Fibroblast of gingiva (primary cell): ENCODE measurements at regions not wholly inside any gene's neighbourhood (a gene's known extent, or its start where the extent isn't known, plus 50 kb on each side); places are given as distances from the start of the nearest gene placed in this dataset.
"Not testable (repeated sequence)": the region's sequence is repeated elsewhere in the genome, so short reads cannot be mapped to it uniquely, and the experiment has no call there.

Experiments
- DNase-seq: peaks from one replicate; pipeline ENCODE4 v3.0.0-alpha.2; 2011; ENCODE audit warnings: low read depth

DNA sequence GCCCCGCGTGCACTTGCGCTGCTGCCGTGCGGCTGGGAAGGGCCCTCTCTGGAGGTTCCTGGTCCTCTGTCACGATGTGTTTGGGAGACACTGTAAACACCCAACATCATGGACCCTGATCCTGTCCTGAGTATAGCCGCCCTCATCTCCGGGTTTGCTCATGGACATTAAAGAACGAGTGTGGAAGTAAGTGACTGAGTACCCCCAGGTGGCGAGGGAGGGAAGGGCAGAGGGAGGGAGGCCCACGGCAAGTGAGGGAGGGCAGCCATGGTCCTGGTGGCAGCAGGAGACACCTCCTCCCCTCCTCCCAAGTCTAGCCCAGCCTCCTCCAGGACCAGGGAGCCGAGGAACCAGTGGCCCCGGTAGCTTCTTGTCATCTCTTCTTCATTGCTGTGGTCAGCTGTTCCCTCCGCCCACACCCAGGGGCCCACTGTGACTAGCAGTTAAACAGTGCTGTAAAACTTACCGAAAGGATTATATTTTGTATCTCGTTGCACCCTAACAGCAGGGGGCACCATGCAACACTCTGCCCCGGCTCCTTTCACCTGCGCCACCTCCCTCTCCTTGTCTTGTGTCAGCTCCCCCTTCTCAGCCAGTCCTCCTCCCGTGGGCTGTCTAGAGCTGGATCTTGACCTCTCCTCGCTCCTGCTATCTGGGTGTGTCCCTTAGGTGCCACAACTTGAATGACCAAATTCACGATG, 566.5 kb upstream of the B3GAT1 start:
- no peak for DNase-seq

DNA sequence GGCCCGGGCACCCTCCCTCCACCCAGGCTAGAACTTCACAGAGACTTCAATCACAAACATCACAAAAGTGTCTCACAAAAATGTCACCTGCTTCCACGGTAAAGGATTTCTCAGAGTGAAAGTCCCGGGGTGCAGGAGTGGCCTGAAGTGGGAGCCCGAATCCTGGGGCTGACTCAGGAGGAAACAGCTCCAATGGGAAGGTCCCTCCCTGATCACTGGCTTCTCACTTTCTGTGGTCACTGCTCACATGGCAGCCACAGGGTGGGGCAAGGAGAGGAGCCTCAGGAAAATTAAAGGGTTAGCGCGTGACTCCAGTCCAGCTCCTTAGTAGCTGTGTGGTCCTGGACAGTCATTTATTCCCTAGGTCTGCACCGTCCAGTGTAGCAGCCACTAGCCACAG, 564.5 kb upstream of the B3GAT1 start:
- DNase-seq = no peak

DNA sequence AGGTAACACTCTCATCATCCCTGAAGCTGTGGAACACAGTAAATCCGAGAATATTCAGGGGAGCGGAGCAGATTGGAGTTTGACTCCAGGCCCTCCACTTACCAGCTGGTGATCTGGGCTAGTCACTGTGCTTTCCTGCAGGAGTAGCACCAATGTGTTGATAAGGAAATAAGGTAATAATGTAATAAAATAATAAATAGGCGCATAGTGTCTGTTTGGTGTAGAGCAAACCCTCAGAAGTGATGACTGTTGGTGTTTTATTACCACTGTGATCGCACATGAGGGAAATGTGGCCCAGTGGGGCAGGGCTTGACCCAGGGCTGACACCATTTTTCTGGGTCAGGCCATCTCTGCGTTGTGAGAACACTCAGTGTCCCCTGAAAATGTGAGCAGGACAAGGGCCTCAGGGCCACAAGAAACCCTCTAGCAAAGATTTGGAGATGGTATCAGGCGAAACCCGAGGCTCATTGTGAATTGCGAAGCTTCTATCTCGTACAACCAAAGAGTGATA, 563.9 kb upstream of the B3GAT1 start:
- DNase-seq = no peak

DNA sequence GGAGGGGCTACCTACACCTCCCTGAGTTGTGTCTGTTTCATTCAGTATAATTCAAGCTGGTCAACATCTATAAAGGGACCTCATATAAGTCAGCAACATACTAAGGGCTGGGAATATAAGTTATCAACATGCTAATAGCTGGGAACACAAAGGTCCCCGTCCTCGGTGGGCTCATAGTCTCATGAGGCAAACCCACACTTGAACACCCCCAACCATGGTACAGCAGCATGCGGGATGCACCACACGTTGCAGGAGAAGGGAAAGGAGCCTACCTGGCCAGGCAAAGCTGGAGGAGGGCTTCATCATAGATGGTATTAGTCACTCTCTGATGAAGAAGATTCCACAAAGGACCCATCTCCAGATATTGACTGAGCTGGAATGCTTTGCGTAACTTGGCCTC, 561.8 kb upstream of the B3GAT1 start:
- DNase-seq = no peak

DNA sequence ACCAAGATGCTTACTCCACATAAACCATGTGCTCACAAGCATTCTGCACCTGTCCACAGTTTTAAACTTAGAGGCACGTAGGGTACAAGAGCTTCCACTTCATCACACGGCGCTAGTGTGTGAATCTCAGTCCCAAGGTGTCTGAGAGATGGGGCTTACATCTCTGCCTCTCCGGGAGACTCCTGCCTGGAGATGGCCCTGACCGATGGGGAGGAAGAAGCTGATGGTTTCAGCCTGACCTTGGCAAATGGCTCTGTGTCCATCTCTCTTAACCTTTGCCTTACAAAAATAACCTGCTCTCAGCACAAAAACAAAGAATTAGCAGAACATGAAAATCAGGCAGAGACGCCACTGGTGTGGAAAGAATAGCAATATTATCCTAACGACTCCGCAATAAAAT, 559.3 kb upstream of the B3GAT1 start:
- DNase-seq = no peak

DNA sequence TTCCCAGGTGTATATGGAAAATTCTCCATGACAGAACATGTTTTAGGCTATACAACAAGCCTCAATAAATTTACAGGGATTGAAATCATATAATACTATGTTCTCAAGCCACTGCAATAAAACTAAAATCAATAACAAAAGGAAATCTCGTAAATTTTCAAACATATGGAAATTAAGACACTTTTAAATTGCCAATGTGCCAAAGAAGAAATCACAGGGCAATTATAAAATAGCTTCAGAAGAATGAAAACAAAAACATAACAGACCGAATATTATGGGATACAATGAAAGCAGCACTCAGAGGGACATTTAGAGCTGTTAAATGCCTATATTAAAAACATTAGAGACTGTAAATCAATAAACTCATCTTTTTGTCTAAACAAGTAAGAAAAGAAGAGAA, 555.7 kb upstream of the B3GAT1 start:
- no peak for DNase-seq

DNA sequence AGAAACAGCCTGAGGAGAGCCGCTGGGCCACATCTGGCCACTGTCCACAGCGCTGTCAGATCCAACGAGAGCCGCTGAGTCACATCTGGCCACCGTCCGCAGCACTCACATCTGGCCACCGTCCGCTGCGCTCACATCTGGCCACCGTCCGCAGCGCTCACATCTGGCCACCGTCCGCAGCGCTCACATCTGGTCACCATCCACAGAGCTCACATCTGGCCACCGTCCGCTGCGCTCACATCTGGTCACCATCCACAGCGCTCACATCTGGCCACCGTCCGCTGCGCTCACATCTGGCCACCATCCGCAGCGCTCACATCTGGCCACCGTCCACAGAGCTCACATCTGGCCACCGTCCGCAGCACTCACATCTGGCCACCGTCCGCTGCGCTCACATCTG, 549.3 kb upstream of the B3GAT1 start:
- DNase-seq = not testable (repeated sequence)

DNA sequence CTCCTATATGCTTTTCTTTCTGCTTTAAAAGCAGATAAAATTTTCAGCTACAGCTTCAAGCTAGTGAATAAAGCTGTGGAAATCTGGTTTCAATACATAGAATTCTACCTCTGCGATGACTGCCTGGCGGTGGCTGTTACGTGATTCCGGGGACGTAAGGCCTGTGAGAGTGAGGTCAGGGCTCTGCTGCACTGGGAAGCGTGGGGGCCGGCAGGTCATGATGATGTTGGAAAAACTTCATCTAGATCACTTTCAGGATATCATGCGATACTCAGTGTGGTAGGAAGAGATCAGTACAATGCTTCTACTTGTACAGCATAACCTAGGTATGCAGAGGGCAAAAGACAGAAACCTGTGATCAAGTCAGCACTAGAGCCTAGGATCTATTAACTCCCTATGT, 546.8 kb upstream of the B3GAT1 start:
- no peak for DNase-seq

DNA sequence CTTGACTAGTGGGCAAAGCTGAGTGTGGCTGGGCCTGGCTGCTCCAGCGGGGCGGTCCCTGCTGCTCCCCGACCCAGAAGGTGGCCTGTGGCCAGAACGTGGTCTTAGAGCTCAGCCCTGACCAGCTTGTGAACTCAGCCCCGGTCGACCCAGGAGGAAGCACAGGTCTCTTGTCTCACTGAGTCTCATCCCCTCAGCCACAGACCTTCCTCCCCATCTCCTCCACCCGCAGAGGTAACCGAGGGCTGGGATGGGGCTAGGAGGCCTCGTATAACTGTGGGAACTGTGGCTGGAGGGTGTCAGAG, 546.2 kb upstream of the B3GAT1 start:
- DNase-seq = no peak

DNA sequence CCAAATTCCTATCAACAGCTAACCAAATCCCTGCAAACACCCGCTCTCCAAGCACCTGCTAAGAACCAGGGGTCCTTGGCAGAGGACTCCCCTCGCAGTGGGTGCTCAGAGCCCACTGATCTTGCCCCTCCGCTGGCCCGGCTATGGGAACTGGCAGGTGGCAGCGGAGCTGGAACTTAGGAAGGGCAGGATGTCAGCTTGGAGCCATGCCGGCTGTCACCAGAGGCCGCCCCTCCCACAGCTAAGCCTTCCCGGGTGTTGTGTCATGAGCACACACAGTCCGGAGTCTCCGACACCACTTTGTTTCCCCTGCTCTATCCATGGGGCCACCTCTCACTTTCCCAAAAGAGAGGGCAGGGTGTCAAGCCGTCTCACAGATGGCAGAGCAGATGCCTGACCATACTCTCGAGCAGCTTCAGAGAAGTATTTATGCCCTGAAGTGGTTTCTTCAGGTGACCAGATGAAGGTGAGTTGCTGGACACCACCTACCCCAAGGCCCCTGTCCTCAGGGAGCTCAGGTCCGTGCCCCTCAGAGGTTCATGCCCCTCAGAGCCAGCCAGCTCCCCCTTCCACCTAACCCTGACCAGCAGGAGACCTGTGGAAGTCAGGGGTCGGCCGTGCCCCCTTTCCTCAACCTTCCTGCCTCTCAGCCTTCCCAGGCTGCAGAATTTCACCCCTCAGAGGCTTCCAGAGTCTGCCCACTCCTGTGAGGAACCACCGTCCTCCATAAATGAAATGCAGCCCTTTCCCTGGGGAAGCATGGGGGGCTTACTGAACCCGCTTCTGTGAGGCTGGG, 545.7 kb upstream of the B3GAT1 start:
- DNase-seq = no peak

DNA sequence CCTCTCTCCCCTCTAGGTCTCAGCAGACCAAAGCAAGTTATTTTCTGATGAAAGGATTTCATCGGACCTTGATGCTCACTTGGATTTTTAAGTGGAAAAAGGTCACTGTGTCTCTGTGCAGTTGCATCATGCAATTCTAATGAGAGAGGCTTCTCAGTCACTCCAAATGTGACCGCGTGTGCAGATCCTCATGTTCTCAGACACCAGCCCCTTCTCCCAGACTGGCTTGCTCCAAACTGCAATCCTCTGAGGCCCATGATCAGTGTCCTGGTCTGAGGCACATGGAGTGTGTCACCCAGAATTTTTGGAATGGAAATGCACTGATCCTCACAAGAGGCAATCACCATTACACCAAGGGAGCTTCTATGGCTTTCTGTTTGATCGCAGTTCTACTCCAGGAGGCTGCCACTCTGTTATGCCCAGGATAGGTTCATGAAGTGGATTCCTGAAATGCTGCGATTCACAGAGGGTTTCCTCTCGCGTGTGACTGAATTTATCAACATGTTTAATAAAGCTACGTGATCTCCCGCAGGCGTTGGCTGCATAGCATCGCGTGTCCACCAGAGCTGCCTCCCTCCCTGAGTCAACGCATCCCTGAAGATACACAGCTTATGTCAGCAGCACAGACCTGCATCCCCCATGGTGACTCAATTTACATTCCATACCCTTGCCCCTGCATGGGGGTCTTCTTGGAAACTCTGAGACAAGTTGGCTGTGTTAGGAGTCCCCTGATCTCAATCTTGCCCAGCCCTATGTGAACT, 544.6 kb upstream of the B3GAT1 start:
- DNase-seq = no peak

DNA sequence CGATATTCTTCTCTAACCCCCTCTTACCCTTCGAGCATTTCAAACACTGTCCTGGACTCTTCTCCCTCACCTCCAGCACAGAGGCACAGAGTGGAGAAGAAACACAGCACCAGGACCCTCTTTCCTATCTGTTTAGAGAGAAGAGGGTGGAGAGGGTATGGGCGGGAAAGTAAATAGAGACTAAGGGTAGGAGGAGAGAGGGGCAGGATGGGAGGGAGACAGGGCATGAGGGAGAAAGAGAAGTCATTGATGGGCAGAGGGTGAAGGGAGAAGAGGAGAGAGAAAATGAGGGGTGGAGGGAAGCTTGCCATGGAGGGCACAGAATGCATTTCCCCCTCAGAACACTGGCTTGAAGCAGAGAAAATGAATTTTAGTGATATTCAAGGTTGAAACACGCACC, 543.9 kb upstream of the B3GAT1 start:
- DNase-seq = not testable (repeated sequence)

DNA sequence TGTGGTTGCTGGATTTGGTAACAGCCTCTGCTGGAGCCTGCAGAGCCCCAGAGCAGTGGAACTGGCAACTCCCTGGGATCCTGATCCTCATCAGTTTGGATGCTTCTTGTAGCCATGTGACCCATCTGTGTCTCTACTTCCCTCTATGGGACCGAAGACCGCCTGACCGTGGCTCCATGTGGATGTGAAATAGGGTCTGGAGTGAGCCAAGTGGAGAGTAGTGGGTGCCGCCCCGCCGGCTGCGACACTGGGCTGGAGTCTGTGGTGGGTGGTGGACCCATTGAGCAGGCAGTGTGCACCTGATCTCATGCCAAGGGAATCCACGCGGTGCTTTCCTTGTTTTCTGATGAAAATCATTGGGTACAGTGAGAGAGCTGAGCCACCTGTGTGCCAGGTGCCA, 543.2 kb upstream of the B3GAT1 start:
- DNase-seq = no peak

DNA sequence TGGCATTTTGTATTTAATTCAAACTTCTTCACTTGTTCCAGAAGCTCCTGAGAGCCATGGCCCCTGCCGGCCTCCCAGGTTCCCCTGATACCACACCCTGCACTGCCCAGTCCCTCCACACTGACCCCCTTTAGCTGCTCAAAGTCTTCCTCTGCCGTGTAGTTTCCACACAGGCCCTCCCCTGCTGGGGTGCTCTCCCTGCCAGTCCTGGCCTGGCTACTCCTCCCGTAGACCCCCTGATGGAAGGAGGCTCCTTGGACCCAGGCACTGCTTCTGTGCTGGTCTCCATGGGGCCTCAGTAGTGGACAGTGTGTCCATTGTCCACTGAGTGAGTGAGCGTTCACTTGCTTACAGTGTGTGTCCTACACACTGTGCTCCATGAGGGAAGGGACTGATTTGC, 542.4 kb upstream of the B3GAT1 start:
- not testable (repeated sequence) for DNase-seq

DNA sequence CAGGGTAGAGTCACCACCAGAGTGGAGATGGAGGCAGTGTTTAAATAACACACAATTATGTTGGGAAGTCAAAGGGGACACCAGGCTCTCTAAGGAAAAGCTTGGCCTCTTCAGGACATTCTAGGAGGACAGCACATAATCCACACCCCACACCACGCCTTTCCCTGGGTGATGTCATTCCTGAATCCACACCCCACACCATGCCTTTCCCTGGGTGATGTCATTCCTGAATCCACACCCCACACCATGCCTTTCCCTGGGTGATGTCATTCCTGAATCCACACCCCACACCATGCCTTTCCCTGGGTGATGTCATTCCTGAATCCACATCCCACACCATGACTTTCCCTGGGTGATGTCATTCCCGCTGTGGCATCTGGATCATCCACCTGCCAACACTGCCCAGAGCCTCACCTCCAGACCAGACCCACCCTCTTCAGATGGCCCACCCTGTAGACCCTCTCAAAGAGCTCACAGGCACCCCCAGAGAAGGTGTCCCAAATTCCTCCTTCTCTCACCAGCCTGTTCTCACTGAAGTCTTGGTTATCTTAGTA, 541.5 kb upstream of the B3GAT1 start:
- not testable (repeated sequence) for DNase-seq

DNA sequence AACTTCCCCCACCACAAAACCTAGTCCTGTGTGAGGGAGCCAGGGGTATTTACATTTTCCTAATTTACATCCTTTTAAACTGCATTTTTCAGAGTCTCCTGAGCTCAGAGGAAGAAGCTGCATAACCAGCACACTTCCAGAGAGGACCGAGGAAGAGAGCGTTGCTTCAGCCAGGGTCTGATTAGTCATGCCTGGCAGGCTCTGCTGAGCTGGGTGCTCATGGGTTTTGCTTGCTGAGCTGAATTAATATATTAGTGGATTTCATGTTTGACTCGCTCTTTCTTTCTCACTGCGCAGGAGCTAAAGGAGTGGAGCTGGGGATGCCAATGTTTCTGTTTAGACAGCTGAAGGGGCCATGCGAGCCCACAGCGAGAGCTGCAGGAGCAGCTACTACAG, 539.3 kb upstream of the B3GAT1 start:
- peak; percentile 77 for DNase-seq

DNA sequence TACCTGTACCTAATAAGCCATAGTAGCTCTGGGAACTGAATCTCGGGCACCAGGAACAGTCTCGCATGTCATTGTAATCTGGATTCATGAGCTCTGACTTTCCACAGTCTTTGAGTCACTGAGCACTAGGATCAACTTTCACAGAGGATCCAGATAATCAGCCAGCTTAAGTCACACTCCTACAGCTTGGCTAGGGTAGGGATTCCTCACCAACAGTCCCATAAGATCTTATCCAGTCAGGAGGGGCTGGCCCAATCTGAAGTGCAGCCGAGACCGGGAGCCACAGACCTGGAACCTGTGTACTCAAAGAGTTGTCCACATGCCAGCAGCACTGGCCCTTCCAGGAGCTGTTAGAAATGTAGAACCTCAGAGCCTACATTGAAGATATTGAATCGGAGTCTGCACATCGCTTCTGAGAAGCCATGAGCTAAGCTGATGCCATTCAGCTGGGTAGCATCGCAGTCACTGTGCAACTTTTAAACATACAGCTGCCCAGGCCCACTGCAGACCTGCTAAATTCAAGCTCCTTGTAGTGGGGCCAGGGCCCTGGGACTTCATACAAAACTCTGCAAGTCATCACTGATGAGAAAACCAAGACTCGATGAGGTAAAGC, 538.8 kb upstream of the B3GAT1 start:
- peak; percentile 68 for DNase-seq

DNA sequence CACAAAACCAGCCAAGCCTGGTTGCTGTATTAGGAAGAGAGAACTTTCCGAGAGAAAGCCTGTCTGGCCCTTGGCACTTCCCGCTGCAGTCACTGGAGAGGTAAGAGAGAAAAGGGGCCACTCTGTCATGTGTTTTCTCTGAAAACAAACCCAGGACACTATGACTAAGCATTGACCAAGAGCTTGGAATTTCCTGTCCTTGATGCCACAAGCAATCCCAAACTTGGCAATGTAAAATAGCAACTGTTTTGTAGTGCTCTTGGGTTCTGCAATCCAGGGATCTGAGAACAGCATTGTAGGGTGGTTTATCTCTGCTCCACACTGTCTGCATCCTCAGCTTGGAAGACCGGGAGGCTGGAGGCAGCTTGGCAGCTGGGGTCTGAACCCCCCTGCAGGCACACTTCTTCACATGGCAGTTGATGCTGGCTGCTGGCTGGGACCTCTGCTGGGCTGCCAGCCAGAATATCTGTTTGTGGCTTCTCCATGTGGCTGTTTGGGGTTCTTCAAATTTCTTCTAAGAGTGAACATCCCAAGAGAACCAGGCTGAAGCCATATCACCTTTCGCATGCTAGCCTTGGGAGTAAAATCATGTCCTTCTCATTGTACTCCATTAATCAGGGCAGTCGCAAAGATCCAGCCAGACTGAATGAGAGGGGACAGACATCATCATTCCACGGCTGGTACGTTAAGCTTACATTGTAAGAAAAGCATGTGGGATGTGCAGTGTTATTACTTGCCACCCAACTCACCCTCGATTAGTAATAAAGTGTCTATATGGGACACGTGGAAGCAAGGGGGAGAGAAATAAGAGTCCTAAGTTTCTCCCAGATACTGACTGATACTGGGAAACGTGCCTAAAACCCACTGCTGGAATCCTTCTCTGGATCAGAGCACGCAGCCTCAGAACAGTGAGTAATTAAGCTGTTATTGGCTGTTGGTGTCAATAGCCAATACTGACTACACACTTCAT, 537.4 kb upstream of the B3GAT1 start:
- DNase-seq = peak; percentile 93

DNA sequence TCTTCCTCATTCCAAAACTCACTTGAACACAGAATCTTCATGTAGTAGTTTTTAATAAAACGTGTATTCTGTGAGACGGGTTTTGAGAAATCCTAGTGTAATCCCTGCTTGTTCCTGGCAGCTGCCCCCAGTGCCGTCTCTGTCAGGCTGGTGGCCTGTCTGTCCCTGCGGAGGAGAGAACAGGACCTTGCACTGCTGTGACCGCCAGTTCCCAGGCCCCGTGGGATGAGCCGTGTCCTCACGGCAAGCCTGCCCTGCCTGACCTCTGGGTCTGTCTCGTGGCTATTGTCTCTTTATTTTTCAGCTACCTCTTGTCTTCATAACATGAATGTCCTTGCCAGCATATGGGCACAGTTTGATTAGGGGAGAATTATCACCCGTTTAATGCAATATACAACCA, 535.5 kb upstream of the B3GAT1 start:
- DNase-seq = no peak

DNA sequence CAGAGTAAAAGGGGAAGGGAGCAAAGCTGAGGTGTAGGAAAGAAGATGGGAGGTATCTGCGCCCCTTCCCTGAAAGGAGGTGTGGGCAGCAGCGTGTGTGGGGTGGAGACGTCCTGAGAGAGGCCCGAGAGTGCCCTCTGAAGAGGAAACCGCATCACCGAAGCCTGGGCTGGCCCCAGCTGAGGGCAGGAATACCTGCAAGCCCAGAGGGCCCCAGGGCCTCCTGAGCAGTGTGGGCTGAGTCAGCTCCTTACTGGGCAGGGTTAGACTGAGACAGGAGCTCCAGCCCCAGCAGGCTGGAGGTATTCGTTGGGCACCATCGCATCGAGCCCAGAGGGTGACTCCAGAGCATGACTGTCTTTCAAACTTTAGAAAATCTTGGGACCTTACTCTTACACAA, 534.0 kb upstream of the B3GAT1 start:
- no peak for DNase-seq

DNA sequence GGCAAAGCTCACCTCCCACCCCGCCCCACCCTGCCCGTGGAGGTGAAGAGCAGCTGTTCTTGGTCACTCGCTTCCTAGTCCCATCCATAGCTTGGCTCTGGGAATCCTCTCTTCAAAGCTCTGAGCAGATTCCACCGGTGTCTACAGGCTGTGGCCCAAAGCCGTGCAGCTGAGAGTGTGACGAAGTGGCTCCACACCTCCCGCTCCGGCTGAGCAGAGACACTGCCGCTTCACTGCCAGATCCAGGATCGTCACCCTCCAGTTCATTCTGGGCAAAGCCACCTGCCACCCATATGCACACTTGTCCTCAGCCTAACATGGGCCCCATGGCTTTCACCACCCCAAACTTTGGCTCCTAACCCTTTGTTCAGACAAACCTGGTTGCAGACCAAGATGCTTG, 532.9 kb upstream of the B3GAT1 start:
- DNase-seq = no peak
